ENCODE measurements at regions not wholly inside any gene's neighbourhood (a gene's known extent, or its start where the extent isn't known, plus 50 kb on each side); places are given as distances from the start of the nearest gene placed in this dataset.

GRCh38 chr3:117531078-117531767 lies 821.6 kb downstream of the TUSC7 start:
- no peak for FAIRE-seq

GRCh38 chr3:117532268-117532667 lies 822.7 kb downstream of the TUSC7 start:
- FAIRE-seq, result no peak

GRCh38 chr3:117534138-117534537 lies 824.6 kb downstream of the TUSC7 start:
- FAIRE-seq, result no peak

GRCh38 chr3:117536006-117536405 lies 826.4 kb downstream of the TUSC7 start:
- no peak for FAIRE-seq

GRCh38 chr3:117537949-117538348 lies 828.4 kb downstream of the TUSC7 start:
- no peak for FAIRE-seq

GRCh38 chr3:117539729-117540128 lies 830.1 kb downstream of the TUSC7 start:
- no peak for FAIRE-seq

- FAIRE-seq, result no peak
Measured at GRCh38 chr3:117540597-117540996, 831.0 kb downstream of the TUSC7 start.

- no peak for FAIRE-seq
Measured at GRCh38 chr3:117541721-117542120, 832.1 kb downstream of the TUSC7 start.

GRCh38 chr3:117543521-117543920 lies 833.9 kb downstream of the TUSC7 start:
- FAIRE-seq, result no peak

GRCh38 chr3:117545484-117545883 lies 835.9 kb downstream of the TUSC7 start:
- no peak for FAIRE-seq

GRCh38 chr3:117547956-117548550 lies 838.5 kb downstream of the TUSC7 start:
- no peak for FAIRE-seq

- no peak for FAIRE-seq
Measured at GRCh38 chr3:117548600-117548999, 839.0 kb downstream of the TUSC7 start.

GRCh38 chr3:117549716-117550115 lies 840.1 kb downstream of the TUSC7 start:
- FAIRE-seq, result no peak

GRCh38 chr3:117550766-117551165 lies 841.2 kb downstream of the TUSC7 start:
- FAIRE-seq, result no peak

GRCh38 chr3:117553461-117553860 lies 843.9 kb downstream of the TUSC7 start:
- no peak for FAIRE-seq

GRCh38 chr3:117556646-117557407 lies 847.2 kb downstream of the TUSC7 start:
- no peak for FAIRE-seq

GRCh38 chr3:117557464-117558090 lies 848.0 kb downstream of the TUSC7 start:
- FAIRE-seq, result no peak

- no peak for FAIRE-seq
Measured at GRCh38 chr3:117558681-117559080, 849.1 kb downstream of the TUSC7 start.

GRCh38 chr3:117562000-117562399 lies 852.4 kb downstream of the TUSC7 start:
- no peak for FAIRE-seq

GRCh38 chr3:117563063-117563462 lies 853.5 kb downstream of the TUSC7 start:
- no peak for FAIRE-seq

- FAIRE-seq, result no peak
Measured at GRCh38 chr3:117565777-117566176, 856.2 kb downstream of the TUSC7 start.

- FAIRE-seq, result no peak
Measured at GRCh38 chr3:117566926-117567325, 857.3 kb downstream of the TUSC7 start.

- FAIRE-seq, result no peak
Measured at GRCh38 chr3:117567382-117567781, 857.8 kb downstream of the TUSC7 start.

GRCh38 chr3:117567906-117568305 lies 858.3 kb downstream of the TUSC7 start:
- FAIRE-seq, result no peak

Data from colon (tissue), 2 donors.